ENCODE measurements at regions not wholly inside any gene's neighbourhood (a gene's known extent, or its start where the extent isn't known, plus 50 kb on each side); places are given as distances from the start of the nearest gene placed in this dataset.

GRCh38 chr12:42758806-42759205, 169.3 kb upstream of the PRICKLE1 start:
- H3K79me2 ChIP-seq (ENCODE audit: insufficient read depth, low read length), result no peaks in the 10 kb centered on the region
- H3K27me3 ChIP-seq (ENCODE audit: insufficient read depth, low read length), result no peaks in the 10 kb centered on the region
- Mint-ChIP-seq H3K4me1 (peaks cover 45 to 52% of the 10 kb centered on the region in 2 experiments), H3K4me3 (no peak overlapping the region), H3K27me3 (ENCODE audit: low read depth) (no peaks in the 10 kb centered on the region; the same call in none of the 2 replicates), H3K27ac (peak overlapping the region in 2 of 3 experiments; percentile 37 to 81; a peak in 3 of 7 replicates), H3K9me3 (peaks cover 6 to 7% of the 10 kb centered on the region in 2 experiments; a peak in 4 of 5 replicates), H3K36me3 (ENCODE audit: insufficient read depth in 1 of 3, low read depth in 3 of 3) (peaks cover 0 to 10% (median 7%) of the 10 kb centered on the region in 3 experiments; a peak in 5 of 7 replicates)
- H3T11ph ChIP-seq (ENCODE audit: low read length), result no peak overlapping the region
- H3K27ac ChIP-seq (ENCODE audit: insufficient read length, low read depth, low read length), result no peak overlapping the region
- no peaks in the 10 kb centered on the region for H4K20me1 ChIP-seq (ENCODE audit: control insufficient read depth, insufficient read depth, insufficient read length)
- H3K4me1 ChIP-seq (ENCODE audit: insufficient read depth, low read length), result peaks cover 14% of the 10 kb centered on the region
- H2BK120ac ChIP-seq (ENCODE audit: low read depth, low read length, poor library complexity, severe bottlenecking), result no peak overlapping the region
- no peak overlapping the region for H2BK12ac ChIP-seq (ENCODE audit: insufficient read length, low read depth, low read length)
- no peak overlapping the region for H4K8ac ChIP-seq (replicated peaks; ENCODE audit: insufficient read length, low read depth, low read length)
- no peak overlapping the region for H2BK20ac ChIP-seq (ENCODE audit: low read depth, low read length, poor library complexity, severe bottlenecking)
- H3K4ac ChIP-seq (ENCODE audit: low read depth, low read length), result no peak overlapping the region
- H3K4me2 ChIP-seq (ENCODE audit: insufficient read depth, insufficient read length, low read length), result no peak overlapping the region
- H3K56ac ChIP-seq (ENCODE audit: insufficient read length, low read depth, low read length), result no peak overlapping the region
- H2AK5ac ChIP-seq (ENCODE audit: insufficient read length, low read length), result no peak overlapping the region
- H2AFZ ChIP-seq (ENCODE audit: low read length), result no peak overlapping the region
- H4K5ac ChIP-seq (ENCODE audit: insufficient read length, low read depth, low read length), result no peak overlapping the region
- TF ChIP-seq CTCF (conservative IDR thresholded peaks at IDR 0.05), result no peak
- no CpG with 5 or more reads among the region's 4 CpGs for WGBS (ENCODE audit: extremely low coverage, insufficient read length, low lambda C conversion rate)
- no peak overlapping the region for H2BK15ac ChIP-seq (ENCODE audit: low read depth, low read length)
- H3K18ac ChIP-seq (ENCODE audit: insufficient read length, low read depth, low read length), result no peak overlapping the region
- H3K23me2 ChIP-seq (ENCODE audit: insufficient read length, low read depth, low read length, poor library complexity, severe bottlenecking), result no peaks in the 10 kb centered on the region
- H3K9ac ChIP-seq (ENCODE audit: extremely low read depth, insufficient read length, low read length), result no peak overlapping the region
- DNase-seq, result no peak
- no peak overlapping the region for H3K14ac ChIP-seq (ENCODE audit: insufficient read depth, low read length)
- no peaks in the 10 kb centered on the region for H3K9me3 ChIP-seq (ENCODE audit: control insufficient read depth, low read depth, low read length)
- no peak overlapping the region for H4K91ac ChIP-seq (ENCODE audit: insufficient read length, low read depth, low read length)
- no peak overlapping the region for H3K23ac ChIP-seq (ENCODE audit: insufficient read length, low read depth, low read length)
- no peaks in the 10 kb centered on the region for H3K79me1 ChIP-seq (ENCODE audit: insufficient read depth, low read depth, low read length, poor library complexity, severe bottlenecking)
- H2BK5ac ChIP-seq (ENCODE audit: insufficient read length, low read length), result no peak overlapping the region
